IMR-90 (cell line): ENCODE measurements at regions not wholly inside any gene's neighbourhood (a gene's known extent, or its start where the extent isn't known, plus 50 kb on each side); places are given as distances from the start of the nearest gene placed in this dataset.

Experiments
- ATAC-seq: fragments of 200-7000 bp; cut with Tn5 transposase; 2 replicates; pipeline ENCODE4 v1.9.1; 2020; ENCODE audit warnings: low read depth, mild to moderate bottlenecking, moderate library complexity
- BruUV-seq: library from RNA; stranded (reverse); fragments of 400-500 nt; replicated peaks from 2 replicates; lab custom pipeline; 2021; lab: Mats Ljungman, UMichigan
- CTCF ChIA-PET: fragments of 300-600 bp; formaldehyde crosslinking; extraction: SDS; loops from one replicate; lab custom pipeline; 2021; ENCODE audit warnings: antibody characterized with exemption; lab: Yijun Ruan, JAX
- POLR2A ChIA-PET: fragments of 300-600 bp; sonication (Branson Sonifier 250); formaldehyde crosslinking; loops from one replicate; lab custom pipeline; 2022; ENCODE audit warnings: antibody characterized with exemption; ENCODE audit not compliant: unreplicated experiment; lab: Charles Lee
- DNase-seq: peaks from one replicate; pipeline ENCODE4 v3.0.0; 2013
- H2AFZ ChIP-seq: replicated peaks from 2 replicates; pipeline ENCODE3; 2013; ENCODE audit warnings: low read length, mild to moderate bottlenecking; ENCODE audit not compliant: poor library complexity
- H2AK5ac ChIP-seq: 2 replicates; pipeline ENCODE4 v1.6.1; 2013; ENCODE audit warnings: low read depth, low read length, inconsistent platforms
- H2AK9ac ChIP-seq: replicated peaks from 2 replicates; pipeline ENCODE3; 2013; ENCODE audit warnings: mild to moderate bottlenecking, low read depth, low read length, moderate library complexity; ENCODE audit not compliant: poor library complexity
- H2BK120ac ChIP-seq: 2 replicates; pipeline ENCODE4 v1.6.1; 2013; ENCODE audit warnings: low read depth, low read length, inconsistent platforms
- H2BK15ac ChIP-seq: 3 replicates; pipeline ENCODE4 v1.6.1; 2013; ENCODE audit warnings: low read depth, low read length, inconsistent platforms
- H2BK20ac ChIP-seq: 2 replicates; pipeline ENCODE4 v1.6.1; 2013; ENCODE audit warnings: low read depth, mild to moderate bottlenecking, inconsistent platforms, low read length, moderate library complexity
- H2BK5ac ChIP-seq: 2 replicates; pipeline ENCODE4 v1.6.1; 2013; ENCODE audit warnings: mild to moderate bottlenecking, low read depth, low read length, inconsistent platforms; ENCODE audit not compliant: poor library complexity, severe bottlenecking
- H3K14ac ChIP-seq: replicated peaks from 2 replicates; pipeline ENCODE4 v1.6.1; 2013; ENCODE audit warnings: low read depth, low read length, inconsistent platforms
- H3K18ac ChIP-seq: 2 replicates; pipeline ENCODE4 v1.6.1; 2013; ENCODE audit warnings: low read depth, low read length, control low read depth
- H3K23ac ChIP-seq: 2 replicates; pipeline ENCODE4 v1.6.1; 2013; ENCODE audit warnings: low read depth, low read length, inconsistent platforms
- H3K27ac ChIP-seq: 2 replicates; pipeline ENCODE4 v1.5.1; 2013; ENCODE audit warnings: mild to moderate bottlenecking, control low read depth, low read length; ENCODE audit not compliant: insufficient read depth
- H3K27me3 ChIP-seq: 2 replicates; pipeline ENCODE4 v1.6.1; 2013; ENCODE audit warnings: low read length; ENCODE audit not compliant: control insufficient read depth, insufficient read depth
- H3K36me3 ChIP-seq: 2 replicates; pipeline ENCODE4 v1.6.1; 2013; ENCODE audit warnings: low read length, mixed read lengths; ENCODE audit not compliant: control insufficient read depth, insufficient read depth
- H3K4ac ChIP-seq: 2 replicates; pipeline ENCODE4 v1.6.1; 2013; ENCODE audit warnings: low read depth, low read length, inconsistent platforms
- H3K4me1 ChIP-seq: 2 replicates; pipeline ENCODE4 v1.6.1; 2013; ENCODE audit warnings: low read length, mixed read lengths; ENCODE audit not compliant: control insufficient read depth, insufficient read depth
- H3K4me2 ChIP-seq: 2 replicates; pipeline ENCODE4 v1.6.1; 2013; ENCODE audit warnings: low read depth, mild to moderate bottlenecking, control low read depth, low read length, moderate library complexity
- H3K4me3 ChIP-seq: 2 replicates; pipeline ENCODE4 v1.5.1; 2013; ENCODE audit warnings: low read depth, mild to moderate bottlenecking, control low read depth, low read length, moderate library complexity; ENCODE audit not compliant: insufficient read depth
- H3K56ac ChIP-seq: 2 replicates; pipeline ENCODE4 v1.6.1; 2013; ENCODE audit warnings: low read length, inconsistent platforms; ENCODE audit not compliant: insufficient read depth; ENCODE audit errors: extremely low read depth
- H3K79me1 ChIP-seq, 2 experiments: 2 replicates each; pipeline ENCODE4 v1.6.1; 2013; ENCODE audit warnings: low read length in 2 of 2, inconsistent platforms in 1 of 2, low read depth in 1 of 2
- H3K9ac ChIP-seq: 2 replicates; pipeline ENCODE4 v1.6.1; 2013; ENCODE audit warnings: low read depth, low read length, control low read depth
- H3K9me1 ChIP-seq: 2 replicates; pipeline ENCODE4 v1.6.1; 2013; ENCODE audit warnings: low read length, inconsistent platforms; ENCODE audit not compliant: insufficient read depth
- H3K9me3 ChIP-seq: 2 replicates; pipeline ENCODE4 v1.6.1; 2013; ENCODE audit warnings: low read length; ENCODE audit not compliant: control insufficient read depth, insufficient read depth
- H4K20me1 ChIP-seq: 2 replicates; pipeline ENCODE4 v1.6.1; 2013; ENCODE audit warnings: low read length, inconsistent platforms; ENCODE audit not compliant: insufficient read depth
- H4K5ac ChIP-seq: 2 replicates; pipeline ENCODE4 v1.6.1; 2013; ENCODE audit warnings: mild to moderate bottlenecking, low read depth, low read length, control low read depth
- H4K8ac ChIP-seq, 2 experiments: 2 replicates each; pipeline ENCODE4 v1.6.1; 2013; ENCODE audit warnings: low read depth in 2 of 2, low read length in 2 of 2, control low read depth in 1 of 2, inconsistent platforms in 1 of 2
- H4K91ac ChIP-seq: 2 replicates; pipeline ENCODE4 v1.6.1; 2013; ENCODE audit warnings: low read depth, low read length, inconsistent platforms; ENCODE audit not compliant: insufficient read depth
- BHLHE40 ChIP-seq: fragments of 150-350 bp; IDR thresholded peaks from 2 replicates; pipeline ENCODE4 v1.6.1; 2016; ENCODE audit warnings: mild to moderate bottlenecking, low read depth, low read length
- CEBPB ChIP-seq: IDR thresholded peaks from 2 replicates; pipeline ENCODE4 v1.6.1; 2012; ENCODE audit warnings: low read depth, low read length, improper control_type of control experiment
- CHD1 ChIP-seq: IDR thresholded peaks from 2 replicates; pipeline ENCODE4 v1.6.1; 2012; ENCODE audit warnings: low read depth, low read length, improper control_type of control experiment
- ELK1 ChIP-seq: fragments of 150-350 bp; IDR thresholded peaks from 2 replicates; pipeline ENCODE4 v1.6.1; 2016; ENCODE audit warnings: low read depth, mild to moderate bottlenecking, low read length, moderate library complexity, borderline replicate concordance
- FOS ChIP-seq: fragments of 150-350 bp; IDR thresholded peaks from 2 replicates; pipeline ENCODE4 v1.6.1; 2016; ENCODE audit warnings: low read depth, low read length
- MAFK ChIP-seq: IDR thresholded peaks from 2 replicates; pipeline ENCODE4 v1.6.1; 2012; ENCODE audit warnings: low read depth, low read length, improper control_type of control experiment
- MAZ ChIP-seq: IDR thresholded peaks from 2 replicates; pipeline ENCODE4 v1.6.1; 2012; ENCODE audit warnings: low read depth, mild to moderate bottlenecking, low read length, improper control_type of control experiment, moderate library complexity, borderline replicate concordance
- MXI1 ChIP-seq: IDR thresholded peaks from 2 replicates; pipeline ENCODE4 v1.6.1; 2012; ENCODE audit warnings: low read depth, mild to moderate bottlenecking, low read length, moderate library complexity, borderline replicate concordance
- NFE2L2 ChIP-seq: fragments of 150-350 bp; IDR thresholded peaks from 2 replicates; pipeline ENCODE4 v1.6.1; 2016; ENCODE audit warnings: low read depth, mild to moderate bottlenecking, low read length
- POLR2A ChIP-seq: IDR thresholded peaks from 2 replicates; pipeline ENCODE4 v1.6.1; 2012; ENCODE audit warnings: mild to moderate bottlenecking, low read depth, low read length
- RAD21 ChIP-seq: IDR thresholded peaks from 2 replicates; pipeline ENCODE4 v1.6.1; 2012; ENCODE audit warnings: low read length, improper control_type of control experiment
- RCOR1 ChIP-seq: IDR thresholded peaks from 2 replicates; pipeline ENCODE4 v1.6.1; 2012; ENCODE audit warnings: mild to moderate bottlenecking, low read length, improper control_type of control experiment; ENCODE audit not compliant: insufficient replicate concordance
- RFX5 ChIP-seq: IDR thresholded peaks from 2 replicates; pipeline ENCODE4 v1.8.0; 2012; ENCODE audit warnings: low read depth, mild to moderate bottlenecking, low read length, moderate library complexity
- SMC3 ChIP-seq: fragments of 150-350 bp; IDR thresholded peaks from 2 replicates; pipeline ENCODE4 v1.6.1; 2016; ENCODE audit warnings: low read depth, mild to moderate bottlenecking, antibody characterized with exemption, low read length, moderate library complexity
- USF2 ChIP-seq: fragments of 150-350 bp; IDR thresholded peaks from 2 replicates; pipeline ENCODE4 v1.6.1; 2017; ENCODE audit warnings: mild to moderate bottlenecking, antibody characterized with exemption, low read length, low read depth
- WGBS, 2 experiments: methylation state at CpG; one replicate each; pipeline versions ENCODE4 v1.1.5 to v1.1.7; 2013; ENCODE audit warnings: missing lambda C conversion rate in 2 of 2; ENCODE audit not compliant: insufficient read length in 1 of 2; ENCODE audit errors: extremely low coverage in 2 of 2; 5-methylcytosine and 5-hydroxymethylcytosine counted together
- dilution Hi-C: fragments of 300-500 bp; cut with HindIII; formaldehyde crosslinking; loops from one replicate; pipeline ENCODE4 v1.14.3; 2018; ENCODE audit warnings: low sequenced_read_pairs; ENCODE audit not compliant: unreplicated experiment
- in situ Hi-C: fragments of 300-500 bp; cut with MboI; formaldehyde crosslinking; loops from 3 replicates; pipeline ENCODE4 v1.14.3; 2019; ENCODE audit warnings: low sequenced_read_pairs, inconsistent platforms, mixed read lengths
- intact Hi-C: fragments of 100-400 bp; cut with micrococcal nuclease; formaldehyde crosslinking; loops from 2 replicates; pipeline ENCODE4 v1.10.0; 2022
- TF ChIP-seq, protein P1 (sequence below): conservative IDR thresholded peaks from 2 replicates; pipeline ENCODE4 v1.5.1; 2012; ENCODE audit warnings: mild to moderate bottlenecking, low read depth, low read length, improper control_type of control experiment

GRCh38 chr7:14071045-14071444 is 81.6 kb upstream of the ETV1 start:
- no peak overlapping the region for H2BK15ac ChIP-seq
- no peak overlapping the region for H2BK20ac ChIP-seq
- intact Hi-C loops = no loop called here
- H3K4ac ChIP-seq = no peak overlapping the region
- no peak overlapping the region for H3K4me2 ChIP-seq
- H3K4me1 ChIP-seq = no peaks in the 10 kb centered on the region
- H2AK5ac ChIP-seq = no peak overlapping the region
- TF ChIP-seq MAFK (no peak), ELK1 (no peak), RCOR1 (no peak), RAD21 (no peak), MAZ (no peak), POLR2A (no peak), BHLHE40 (no peak), SMC3 (no peak), MXI1 (no peak), NFE2L2 (no peak), RFX5 (no peak), USF2 (no peak), FOS (no peak), CEBPB (no peak), CHD1 (no peak)
- TF ChIP-seq, protein P1, sequence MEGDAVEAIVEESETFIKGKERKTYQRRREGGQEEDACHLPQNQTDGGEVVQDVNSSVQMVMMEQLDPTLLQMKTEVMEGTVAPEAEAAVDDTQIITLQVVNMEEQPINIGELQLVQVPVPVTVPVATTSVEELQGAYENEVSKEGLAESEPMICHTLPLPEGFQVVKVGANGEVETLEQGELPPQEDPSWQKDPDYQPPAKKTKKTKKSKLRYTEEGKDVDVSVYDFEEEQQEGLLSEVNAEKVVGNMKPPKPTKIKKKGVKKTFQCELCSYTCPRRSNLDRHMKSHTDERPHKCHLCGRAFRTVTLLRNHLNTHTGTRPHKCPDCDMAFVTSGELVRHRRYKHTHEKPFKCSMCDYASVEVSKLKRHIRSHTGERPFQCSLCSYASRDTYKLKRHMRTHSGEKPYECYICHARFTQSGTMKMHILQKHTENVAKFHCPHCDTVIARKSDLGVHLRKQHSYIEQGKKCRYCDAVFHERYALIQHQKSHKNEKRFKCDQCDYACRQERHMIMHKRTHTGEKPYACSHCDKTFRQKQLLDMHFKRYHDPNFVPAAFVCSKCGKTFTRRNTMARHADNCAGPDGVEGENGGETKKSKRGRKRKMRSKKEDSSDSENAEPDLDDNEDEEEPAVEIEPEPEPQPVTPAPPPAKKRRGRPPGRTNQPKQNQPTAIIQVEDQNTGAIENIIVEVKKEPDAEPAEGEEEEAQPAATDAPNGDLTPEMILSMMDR = no peak
- H4K20me1 ChIP-seq = no peaks in the 10 kb centered on the region
- H3K9ac ChIP-seq = no peak overlapping the region
- H4K5ac ChIP-seq = no peak overlapping the region
- no CpG with 5 or more reads among the region's 4 CpGs for WGBS, 2 experiments
- ATAC-seq = no peak
- H3K9me3 ChIP-seq = no peaks in the 10 kb centered on the region
- no peak overlapping the region for H4K8ac ChIP-seq
- no peak overlapping the region for H3K23ac ChIP-seq
- no peak overlapping the region for H3K56ac ChIP-seq
- no peak overlapping the region for H3K4me3 ChIP-seq
- no peak overlapping the region for H4K91ac ChIP-seq
- no peak overlapping the region for H2AFZ ChIP-seq
- dilution Hi-C loops = no loop called here
- H3K9me1 ChIP-seq = no peaks in the 10 kb centered on the region
- H3K27me3 ChIP-seq = no peaks in the 10 kb centered on the region
- no peaks in the 10 kb centered on the region for H3K36me3 ChIP-seq
- no peak for DNase-seq
- BruUV-seq = no TSS peak
- H3K18ac ChIP-seq = no peak overlapping the region
- no peak overlapping the region for H3K27ac ChIP-seq
- no peak overlapping the region for H2BK5ac ChIP-seq
- POLR2A ChIA-PET = no interaction called here
- H3K14ac ChIP-seq = no peak overlapping the region
- H2BK120ac ChIP-seq = no peak overlapping the region
- no peaks in the 10 kb centered on the region for H3K79me1 ChIP-seq
- CTCF ChIA-PET = interaction anchor here (0.6 kb wide), 1 partner anchor 393 kb away, joined by 3 read pairs; no protein-coding TSS in a partner anchor
- in situ Hi-C loops = no loop called here
- no peak overlapping the region for H2AK9ac ChIP-seq
